ENCODE measurements at regions not wholly inside any gene's neighbourhood (a gene's known extent, or its start where the extent isn't known, plus 50 kb on each side); places are given as distances from the start of the nearest gene placed in this dataset.

- Histone ChIP-seq H3K4me1 (no peaks in the 10 kb centered on the region), H3K27ac (no peak overlapping the region), H3K9me3 (no peaks in the 10 kb centered on the region), H3K4me3 (no peak overlapping the region), H3K36me3 (no peaks in the 10 kb centered on the region), H3K27me3 (no peaks in the 10 kb centered on the region)
- 49 to 59% methylated on average over 8 of the region's 8 CpGs for WGBS, 2 donors
- intact Hi-C loops (cut with DNase I) = no loop called here
- FAIRE-seq (no peak), ATAC-seq (peak in 1 of 4 donors; percentile 51), DNase-seq (peak in 1 of 6 donors; percentile 50)
- no peak for TF ChIP-seq CTCF (IDR thresholded peaks at IDR 0.05)
These were observed 68.8 kb upstream of the IQSEC1 start for GRCh38 chr3:13141991-13142412.

DNA sequence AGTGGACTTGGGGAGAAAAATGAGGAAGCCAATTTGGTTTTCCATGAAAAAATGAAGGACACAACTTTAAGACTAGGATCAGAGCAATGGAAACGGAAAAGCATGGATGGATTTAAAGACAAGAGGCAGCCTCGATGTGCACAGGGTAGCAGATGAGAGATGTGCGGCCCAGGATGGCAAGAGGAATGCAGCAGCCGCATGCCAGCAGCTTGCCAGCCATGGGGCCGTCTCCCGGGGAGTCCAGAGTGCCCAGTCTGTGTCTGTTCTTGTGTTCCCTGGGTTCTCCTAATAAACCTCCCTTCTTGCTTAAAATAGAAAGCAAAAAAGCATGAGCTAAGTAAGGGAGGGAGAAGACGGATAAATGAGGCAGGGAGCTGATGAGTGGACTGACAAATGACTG lies 68.0 kb upstream of the IQSEC1 start:
- no peak overlapping the region for H3K4me3 ChIP-seq
- no peaks in the 10 kb centered on the region for H3K4me1 ChIP-seq
- H3K27me3 ChIP-seq = no peaks in the 10 kb centered on the region
- ATAC-seq (no peak), FAIRE-seq (no peak), DNase-seq (peak in 1 of 6 donors; percentile 23)
- H3K36me3 ChIP-seq = no peaks in the 10 kb centered on the region
- H3K27ac ChIP-seq = no peak overlapping the region
- intact Hi-C loops (cut with DNase I) = no loop called here
- WGBS, 2 donors = 91% methylated on average over 7 of the region's 7 CpGs
- no peak for TF ChIP-seq CTCF (IDR thresholded peaks at IDR 0.05)
- H3K9me3 ChIP-seq = no peaks in the 10 kb centered on the region

DNA sequence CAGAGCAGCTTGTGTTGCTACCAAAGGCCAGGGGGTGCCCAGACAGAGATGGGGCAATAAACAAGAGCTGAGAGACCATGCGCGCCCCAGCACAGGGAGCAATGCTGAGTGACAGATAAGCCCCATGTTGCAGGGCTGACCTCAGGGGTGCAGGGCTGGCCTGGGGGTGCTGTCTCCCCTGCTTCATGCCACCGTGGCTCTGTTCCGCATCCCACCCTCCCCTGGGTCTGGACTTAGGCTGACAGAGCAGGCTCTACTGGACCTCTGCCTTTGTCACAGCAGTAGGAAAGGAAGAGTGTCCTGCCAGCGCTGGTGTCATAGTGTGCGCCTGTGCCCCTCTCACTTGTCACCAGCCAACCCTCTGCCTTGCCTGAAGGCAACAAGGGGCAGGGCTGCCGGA lies 67.4 kb upstream of the IQSEC1 start:
- peak in 1 of 6 donors; percentile 34 for DNase-seq

GRCh38 chr3:13139471-13140065 lies 66.3 kb upstream of the IQSEC1 start:
- Histone ChIP-seq H3K4me1 (no peaks in the 10 kb centered on the region), H3K27me3 (no peaks in the 10 kb centered on the region), H3K9me3 (no peaks in the 10 kb centered on the region), H3K4me3 (no peak overlapping the region), H3K36me3 (no peaks in the 10 kb centered on the region), H3K27ac (no peak overlapping the region)
- ATAC-seq = no peak
- peak in 1 of 6 donors; percentile 14 for DNase-seq
- intact Hi-C loops (cut with DNase I) = no loop called here
- 82 to 83% methylated on average over 4 of the region's 4 CpGs for WGBS, 2 donors
- no peak for FAIRE-seq
- no peak for TF ChIP-seq CTCF (IDR thresholded peaks at IDR 0.05)

More for the DNA sequence above, 67.4 kb upstream of the IQSEC1 start:
- Histone ChIP-seq H3K27me3 (no peaks in the 10 kb centered on the region), H3K4me1 (no peaks in the 10 kb centered on the region), H3K36me3 (no peaks in the 10 kb centered on the region), H3K27ac (no peak overlapping the region), H3K4me3 (no peak overlapping the region), H3K9me3 (no peaks in the 10 kb centered on the region)
- WGBS, 2 donors = 94 to 96% methylated on average over 7 of the region's 7 CpGs
- intact Hi-C loops (cut with DNase I) = no loop called here
- FAIRE-seq = no peak
- TF ChIP-seq CTCF (IDR thresholded peaks at IDR 0.05) = no peak
- no peak for ATAC-seq

GRCh38 chr3:13138833-13139145 lies 65.6 kb upstream of the IQSEC1 start:
- WGBS, 2 donors = 74 to 100% methylated on average over 1 of the region's 1 CpG

More at GRCh38 chr3:13138833-13139145, 65.6 kb upstream of the IQSEC1 start:
- H3K9me3 ChIP-seq = no peaks in the 10 kb centered on the region
- ATAC-seq (no peak), FAIRE-seq (no peak), DNase-seq (no peak)
- no peaks in the 10 kb centered on the region for H3K27me3 ChIP-seq
- H3K4me3 ChIP-seq = no peak overlapping the region
- no peak for TF ChIP-seq CTCF (IDR thresholded peaks at IDR 0.05)
- no peaks in the 10 kb centered on the region for H3K4me1 ChIP-seq
- no peaks in the 10 kb centered on the region for H3K36me3 ChIP-seq
- H3K27ac ChIP-seq = no peak overlapping the region
- intact Hi-C loops (cut with DNase I) = no loop called here
